K562 (cell line): ENCODE measurements at regions not wholly inside any gene's neighbourhood (a gene's known extent, or its start where the extent isn't known, plus 50 kb on each side); places are given as distances from the start of the nearest gene placed in this dataset.

ENCODE experiments used
- CEBPG ChIP-seq, 3 experiments: fragments of 200-800 bp in 1 of 3; sonication (Bioruptor generic) in 1 of 3; sonication (generic) in 1 of 3; formaldehyde crosslinking in 1 of 3; IDR thresholded peaks in 2 of 3; conservative IDR thresholded peaks in 1 of 3; 2 replicates each; pipeline versions ENCODE4 v1.6.1 to v1.8.0; 2016 to 2022; ENCODE audit warnings: missing compliant biosample characterization in 2 of 3, missing genetic modification characterization in 2 of 3, mild to moderate bottlenecking in 1 of 3, missing genetic modification reagents in 1 of 3
- ZNF12 ChIP-seq: sonication (generic); formaldehyde crosslinking; IDR thresholded peaks from 2 replicates; pipeline ENCODE4 v1.4.0; 2020; ENCODE audit warnings: mild to moderate bottlenecking, missing genetic modification reagents
- TF ChIP-seq, protein P1 (sequence below), 2 experiments: fragments of 450-650 bp in 1 of 2; sonication (generic) in 1 of 2; formaldehyde crosslinking in 1 of 2; IDR thresholded peaks; 2 replicates each; pipeline versions ENCODE4 v1.7.1 to v1.9.0; 2016 to 2022; ENCODE audit warnings: inconsistent platforms in 1 of 2, mild to moderate bottlenecking in 1 of 2, missing genetic modification reagents in 1 of 2
- TF ChIP-seq, protein P2 (sequence below): fragments of 450-650 bp; IDR thresholded peaks from one replicate; pipeline ENCODE4 v1.6.1; 2018; ENCODE audit warnings: mild to moderate bottlenecking, moderate library complexity; ENCODE audit not compliant: partially characterized antibody

DNA sequence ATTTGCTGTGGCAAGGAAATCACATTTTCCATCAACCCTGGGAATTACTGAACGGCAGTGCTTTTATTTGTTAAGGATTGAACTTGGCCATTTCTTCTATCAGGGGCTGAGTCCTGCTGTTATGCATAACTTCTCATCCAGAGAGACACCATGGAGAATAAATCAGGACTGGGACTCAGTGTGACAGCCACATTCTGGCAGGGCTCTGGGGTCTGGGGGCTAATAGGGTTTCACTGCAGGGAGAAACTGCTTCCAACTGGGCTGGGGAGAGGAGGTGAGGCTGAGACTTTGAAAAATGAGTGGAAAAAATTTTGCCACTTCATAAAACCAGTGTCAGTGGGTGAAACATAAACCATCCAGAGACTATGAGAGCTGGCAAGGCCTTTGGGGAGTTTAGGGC is 95.7 kb upstream of the ALDH1B1 start (continued):
- TF ChIP-seq ZNF12 (no peak), CEBPG (CRISPR knock-in tag; IDR thresholded peaks at IDR 0.05) (no peak), CEBPG (tag; conservative IDR thresholded peaks at IDR 0.05 in 1 of 2, IDR thresholded peaks at IDR 0.05 in 1 of 2) (no peak)
- TF ChIP-seq, protein P1, sequence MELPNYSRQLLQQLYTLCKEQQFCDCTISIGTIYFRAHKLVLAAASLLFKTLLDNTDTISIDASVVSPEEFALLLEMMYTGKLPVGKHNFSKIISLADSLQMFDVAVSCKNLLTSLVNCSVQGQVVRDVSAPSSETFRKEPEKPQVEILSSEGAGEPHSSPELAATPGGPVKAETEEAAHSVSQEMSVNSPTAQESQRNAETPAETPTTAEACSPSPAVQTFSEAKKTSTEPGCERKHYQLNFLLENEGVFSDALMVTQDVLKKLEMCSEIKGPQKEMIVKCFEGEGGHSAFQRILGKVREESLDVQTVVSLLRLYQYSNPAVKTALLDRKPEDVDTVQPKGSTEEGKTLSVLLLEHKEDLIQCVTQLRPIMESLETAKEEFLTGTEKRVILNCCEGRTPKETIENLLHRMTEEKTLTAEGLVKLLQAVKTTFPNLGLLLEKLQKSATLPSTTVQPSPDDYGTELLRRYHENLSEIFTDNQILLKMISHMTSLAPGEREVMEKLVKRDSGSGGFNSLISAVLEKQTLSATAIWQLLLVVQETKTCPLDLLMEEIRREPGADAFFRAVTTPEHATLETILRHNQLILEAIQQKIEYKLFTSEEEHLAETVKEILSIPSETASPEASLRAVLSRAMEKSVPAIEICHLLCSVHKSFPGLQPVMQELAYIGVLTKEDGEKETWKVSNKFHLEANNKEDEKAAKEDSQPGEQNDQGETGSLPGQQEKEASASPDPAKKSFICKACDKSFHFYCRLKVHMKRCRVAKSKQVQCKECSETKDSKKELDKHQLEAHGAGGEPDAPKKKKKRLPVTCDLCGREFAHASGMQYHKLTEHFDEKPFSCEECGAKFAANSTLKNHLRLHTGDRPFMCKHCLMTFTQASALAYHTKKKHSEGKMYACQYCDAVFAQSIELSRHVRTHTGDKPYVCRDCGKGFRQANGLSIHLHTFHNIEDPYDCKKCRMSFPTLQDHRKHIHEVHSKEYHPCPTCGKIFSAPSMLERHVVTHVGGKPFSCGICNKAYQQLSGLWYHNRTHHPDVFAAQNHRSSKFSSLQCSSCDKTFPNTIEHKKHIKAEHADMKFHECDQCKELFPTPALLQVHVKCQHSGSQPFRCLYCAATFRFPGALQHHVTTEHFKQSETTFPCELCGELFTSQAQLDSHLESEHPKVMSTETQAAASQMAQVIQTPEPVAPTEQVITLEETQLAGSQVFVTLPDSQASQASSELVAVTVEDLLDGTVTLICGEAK (IDR thresholded peaks at IDR 0.05) = no peak
- TF ChIP-seq, protein P1 (CRISPR knock-in tag; IDR thresholded peaks at IDR 0.05) = no peak
- TF ChIP-seq, protein P2, sequence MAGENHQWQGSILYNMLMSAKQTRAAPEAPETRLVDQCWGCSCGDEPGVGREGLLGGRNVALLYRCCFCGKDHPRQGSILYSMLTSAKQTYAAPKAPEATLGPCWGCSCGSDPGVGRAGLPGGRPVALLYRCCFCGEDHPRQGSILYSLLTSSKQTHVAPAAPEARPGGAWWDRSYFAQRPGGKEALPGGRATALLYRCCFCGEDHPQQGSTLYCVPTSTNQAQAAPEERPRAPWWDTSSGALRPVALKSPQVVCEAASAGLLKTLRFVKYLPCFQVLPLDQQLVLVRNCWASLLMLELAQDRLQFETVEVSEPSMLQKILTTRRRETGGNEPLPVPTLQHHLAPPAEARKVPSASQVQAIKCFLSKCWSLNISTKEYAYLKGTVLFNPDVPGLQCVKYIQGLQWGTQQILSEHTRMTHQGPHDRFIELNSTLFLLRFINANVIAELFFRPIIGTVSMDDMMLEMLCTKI = no peak
